ENCODE measurements at regions not wholly inside any gene's neighbourhood (a gene's known extent, or its start where the extent isn't known, plus 50 kb on each side); places are given as distances from the start of the nearest gene placed in this dataset.
"Not testable (repeated sequence)": the region's sequence is repeated elsewhere in the genome, so short reads cannot be mapped to it uniquely, and the experiment has no call there.

GRCh38 chr1:182259968-182260367, 131.6 kb downstream of the GLUL start:
- DNase-seq, result no peak

GRCh38 chr1:182259229-182259872, 132.2 kb downstream of the GLUL start:
- peak; percentile 18 to 34 for DNase-seq

GRCh38 chr1:182257369-182258063, 134.1 kb downstream of the GLUL start:
- DNase-seq, result no peak

- no peak for DNase-seq
Measured at GRCh38 chr1:182256931-182257330, 134.7 kb downstream of the GLUL start.

- no peak for DNase-seq
Measured at GRCh38 chr1:182255494-182255893, 136.1 kb downstream of the GLUL start.

GRCh38 chr1:182253319-182253860, 138.2 kb downstream of the GLUL start:
- DNase-seq, result no peak

- DNase-seq, result no peak
Measured at GRCh38 chr1:182251561-182251960, 140.0 kb downstream of the GLUL start.

GRCh38 chr1:182249201-182249676, 142.4 kb downstream of the GLUL start:
- peak; percentile 32 to 41 for DNase-seq

GRCh38 chr1:182248721-182249120, 142.9 kb downstream of the GLUL start:
- peak; percentile 11 to 19 for DNase-seq

- not testable (repeated sequence) for DNase-seq
Measured at GRCh38 chr1:182247813-182248212, 143.8 kb downstream of the GLUL start.

GRCh38 chr1:182246783-182247182, 144.8 kb downstream of the GLUL start:
- DNase-seq, result no peak

GRCh38 chr1:182245040-182245439, 146.6 kb downstream of the GLUL start:
- no peak for DNase-seq

- no peak for DNase-seq
Measured at GRCh38 chr1:182244451-182244850, 147.1 kb downstream of the GLUL start.

- no peak for DNase-seq
Measured at GRCh38 chr1:182242641-182243040, 148.9 kb downstream of the GLUL start.

GRCh38 chr1:182240085-182240484, 151.5 kb downstream of the GLUL start:
- no peak for DNase-seq

GRCh38 chr1:182238421-182238820, 153.2 kb downstream of the GLUL start:
- DNase-seq, result no peak

GRCh38 chr1:182237329-182237728, 154.3 kb downstream of the GLUL start:
- no peak for DNase-seq

GRCh38 chr1:182236651-182237077, 154.9 kb downstream of the GLUL start:
- DNase-seq, result no peak

- no peak for DNase-seq
Measured at GRCh38 chr1:182235952-182236650, 155.5 kb downstream of the GLUL start.

- no peak for DNase-seq
Measured at GRCh38 chr1:182235604-182235951, 156.0 kb downstream of the GLUL start.

- DNase-seq, result no peak
Measured at GRCh38 chr1:182229921-182230491, 161.6 kb downstream of the GLUL start.

- no peak for DNase-seq
Measured at GRCh38 chr1:182229451-182229850, 162.1 kb downstream of the GLUL start.

GRCh38 chr1:182227864-182228547, 163.6 kb downstream of the GLUL start:
- no peak for DNase-seq
